WTC11 (cell line): ENCODE measurements at regions not wholly inside any gene's neighbourhood (a gene's known extent, or its start where the extent isn't known, plus 50 kb on each side); places are given as distances from the start of the nearest gene placed in this dataset.

ENCODE experiments used
- CTCF ChIP-seq: fragments of 200-600 bp; IDR thresholded peaks from 2 replicates; pipeline ENCODE4 v1.8.0; 2022; ENCODE audit warnings: antibody characterized with exemption
- TF ChIP-seq, protein P1 (sequence below): sonication (generic); formaldehyde crosslinking; IDR thresholded peaks from 2 replicates; pipeline ENCODE4 v1.8.0; 2022; ENCODE audit warnings: mild to moderate bottlenecking, missing genetic modification reagents

- TF ChIP-seq, protein P1, sequence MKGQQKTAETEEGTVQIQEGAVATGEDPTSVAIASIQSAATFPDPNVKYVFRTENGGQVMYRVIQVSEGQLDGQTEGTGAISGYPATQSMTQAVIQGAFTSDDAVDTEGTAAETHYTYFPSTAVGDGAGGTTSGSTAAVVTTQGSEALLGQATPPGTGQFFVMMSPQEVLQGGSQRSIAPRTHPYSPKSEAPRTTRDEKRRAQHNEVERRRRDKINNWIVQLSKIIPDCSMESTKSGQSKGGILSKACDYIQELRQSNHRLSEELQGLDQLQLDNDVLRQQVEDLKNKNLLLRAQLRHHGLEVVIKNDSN (CRISPR knock-in tag): no peak
- no peak for TF ChIP-seq CTCF
Observed at GRCh38 chr2:16227811-16228462, 287.6 kb downstream of the MYCN start.
